ENCODE measurements at regions not wholly inside any gene's neighbourhood (a gene's known extent, or its start where the extent isn't known, plus 50 kb on each side); places are given as distances from the start of the nearest gene placed in this dataset.

GRCh38 chr2:136420346-136420745, 302.4 kb upstream of the CXCR4 start:
- no peak for TF ChIP-seq ZNF384 (IDR thresholded peaks at IDR 0.05)
- TF ChIP-seq FOXK2 (IDR thresholded peaks at IDR 0.05), result no peak
- no peak for TF ChIP-seq LEF1 (IDR thresholded peaks at IDR 0.05; ENCODE audit: borderline replicate concordance)
- TF ChIP-seq FOXM1 (IDR thresholded peaks at IDR 0.05; ENCODE audit: borderline replicate concordance), result no peak
- TF ChIP-seq BHLHE40 (IDR thresholded peaks at IDR 0.05; ENCODE audit: borderline replicate concordance), result no peak
- no peak for TF ChIP-seq ARNT (IDR thresholded peaks at IDR 0.05)
- no peak for TF ChIP-seq SUZ12 (IDR thresholded peaks at IDR 0.05)
- TF ChIP-seq NFRKB (IDR thresholded peaks at IDR 0.05), result no peak
- TF ChIP-seq SP1 (IDR thresholded peaks at IDR 0.05), result no peak

Measured in HEK293T (cell line).